Calu3 (cell line): ENCODE measurements at regions not wholly inside any gene's neighbourhood (a gene's known extent, or its start where the extent isn't known, plus 50 kb on each side); places are given as distances from the start of the nearest gene placed in this dataset.

Experiments
- BruUV-seq: library from RNA; stranded (reverse); fragments of 400-500 nt; replicated peaks from 2 replicates; lab custom pipeline; 2021; lab: Mats Ljungman, UMichigan
- CTCF ChIA-PET: fragments of 300-600 bp; sonication (Branson Sonifier 250); formaldehyde crosslinking; loops from one replicate; lab custom pipeline; 2022; ENCODE audit warnings: antibody characterized with exemption; lab: Charles Lee
- DNase-seq: peaks from one replicate; pipeline ENCODE4 v3.0.0; 2022
- H3K27ac Mint-ChIP-seq: one replicate; pipeline ENCODE4 v1.8.0; 2022; ENCODE audit warnings: mixed read lengths; ENCODE audit not compliant: unreplicated experiment
- H3K27me3 Mint-ChIP-seq: one replicate; pipeline ENCODE4 v1.8.0; 2022; ENCODE audit warnings: mixed read lengths; ENCODE audit not compliant: unreplicated experiment
- H3K36me3 Mint-ChIP-seq: one replicate; pipeline ENCODE4 v1.8.0; 2022; ENCODE audit warnings: mild to moderate bottlenecking, moderate library complexity, mixed read lengths; ENCODE audit not compliant: insufficient read depth, unreplicated experiment
- H3K4me1 Mint-ChIP-seq: one replicate; pipeline ENCODE4 v1.8.0; 2022; ENCODE audit warnings: mild to moderate bottlenecking, low read depth, mixed read lengths; ENCODE audit not compliant: unreplicated experiment
- H3K4me3 Mint-ChIP-seq: one replicate; pipeline ENCODE4 v1.8.0; 2022; ENCODE audit warnings: mild to moderate bottlenecking, low read depth, moderate library complexity, mixed read lengths; ENCODE audit not compliant: unreplicated experiment
- H3K9me3 Mint-ChIP-seq: one replicate; pipeline ENCODE4 v1.8.0; 2022; ENCODE audit warnings: low read depth, mixed read lengths; ENCODE audit not compliant: unreplicated experiment
- intact Hi-C: fragments of 100-400 bp; cut with micrococcal nuclease; formaldehyde crosslinking; loops from one replicate; pipeline ENCODE4 v1.10.0; 2022; ENCODE audit not compliant: unreplicated experiment
- TF ChIP-seq, protein P1 (sequence below): fragments of 200-600 bp; IDR thresholded peaks from one replicate; pipeline ENCODE4 v1.8.0; 2022; ENCODE audit warnings: antibody characterized with exemption; ENCODE audit not compliant: unreplicated experiment

DNA sequence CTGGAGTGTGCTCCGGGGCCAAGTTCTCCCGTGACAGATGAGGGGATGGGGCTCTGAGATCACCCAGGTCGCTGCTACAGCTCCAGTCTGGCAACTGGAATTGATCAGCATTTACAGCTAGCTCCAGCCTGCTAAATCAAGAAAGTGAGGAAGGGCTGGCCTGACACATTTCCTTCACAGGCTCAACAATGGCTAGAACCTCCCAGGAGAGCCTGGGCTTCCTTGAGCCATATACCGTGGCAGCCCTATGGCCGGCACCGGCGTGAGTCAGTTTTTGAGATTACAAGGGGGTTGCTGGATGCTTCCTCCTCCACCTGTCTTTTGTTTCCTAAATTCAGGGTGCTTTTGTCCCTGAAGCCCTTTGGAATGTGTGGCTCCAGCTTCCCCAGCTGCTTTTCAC is 104.2 kb downstream of the ETS2 start:
- intact Hi-C loops: loop anchor here (5.0 to 10.0 kb wide), 2 partner anchors 78 to 215 kb away; no protein-coding TSS in a partner anchor
- CTCF ChIA-PET: no interaction called here

GRCh38 chr21:38909109-38909508 is 103.4 kb downstream of the ETS2 start:
- H3K27ac Mint-ChIP-seq: no peak overlapping the region

More for the DNA sequence above, 104.2 kb downstream of the ETS2 start:
- Mint-ChIP-seq H3K4me3 (no peak overlapping the region), H3K9me3 (no peaks in the 10 kb centered on the region), H3K27ac (no peak overlapping the region), H3K27me3 (no peaks in the 10 kb centered on the region), H3K36me3 (peaks cover 6% of the 10 kb centered on the region), H3K4me1 (peaks cover 42% of the 10 kb centered on the region)
- no TSS peak for BruUV-seq
- DNase-seq: no peak
- TF ChIP-seq, protein P1, sequence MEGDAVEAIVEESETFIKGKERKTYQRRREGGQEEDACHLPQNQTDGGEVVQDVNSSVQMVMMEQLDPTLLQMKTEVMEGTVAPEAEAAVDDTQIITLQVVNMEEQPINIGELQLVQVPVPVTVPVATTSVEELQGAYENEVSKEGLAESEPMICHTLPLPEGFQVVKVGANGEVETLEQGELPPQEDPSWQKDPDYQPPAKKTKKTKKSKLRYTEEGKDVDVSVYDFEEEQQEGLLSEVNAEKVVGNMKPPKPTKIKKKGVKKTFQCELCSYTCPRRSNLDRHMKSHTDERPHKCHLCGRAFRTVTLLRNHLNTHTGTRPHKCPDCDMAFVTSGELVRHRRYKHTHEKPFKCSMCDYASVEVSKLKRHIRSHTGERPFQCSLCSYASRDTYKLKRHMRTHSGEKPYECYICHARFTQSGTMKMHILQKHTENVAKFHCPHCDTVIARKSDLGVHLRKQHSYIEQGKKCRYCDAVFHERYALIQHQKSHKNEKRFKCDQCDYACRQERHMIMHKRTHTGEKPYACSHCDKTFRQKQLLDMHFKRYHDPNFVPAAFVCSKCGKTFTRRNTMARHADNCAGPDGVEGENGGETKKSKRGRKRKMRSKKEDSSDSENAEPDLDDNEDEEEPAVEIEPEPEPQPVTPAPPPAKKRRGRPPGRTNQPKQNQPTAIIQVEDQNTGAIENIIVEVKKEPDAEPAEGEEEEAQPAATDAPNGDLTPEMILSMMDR: no peak

DNA sequence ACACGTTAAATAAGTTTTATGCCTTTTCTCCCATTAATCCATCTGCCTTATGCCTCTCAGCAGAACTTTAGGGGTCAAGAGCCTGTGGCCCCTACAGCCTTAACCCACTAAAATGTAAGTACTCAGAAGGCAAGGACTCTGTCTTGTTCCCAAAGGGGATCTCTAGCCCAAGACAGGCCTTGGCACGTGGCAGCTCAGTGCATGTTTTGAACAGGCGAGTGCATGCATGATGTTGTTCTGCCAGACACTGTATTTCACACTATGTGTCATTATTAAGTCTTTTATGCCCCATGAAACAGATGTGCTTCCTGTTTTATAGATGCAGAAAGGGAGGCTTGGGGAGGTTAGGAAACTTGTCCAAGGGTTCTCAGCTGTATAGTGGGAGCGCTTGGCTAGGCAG is 102.8 kb downstream of the ETS2 start:
- H3K9me3 Mint-ChIP-seq: no peaks in the 10 kb centered on the region
- H3K27ac Mint-ChIP-seq: peak overlapping the region; percentile 54
- DNase-seq: no peak
- CTCF ChIA-PET: no interaction called here
- no TSS peak for BruUV-seq
- peaks cover 42% of the 10 kb centered on the region for H3K4me1 Mint-ChIP-seq
- intact Hi-C loops: no loop called here
- peaks cover 6% of the 10 kb centered on the region for H3K36me3 Mint-ChIP-seq
- H3K4me3 Mint-ChIP-seq: no peak overlapping the region
- TF ChIP-seq, protein P1: no peak
- H3K27me3 Mint-ChIP-seq: no peaks in the 10 kb centered on the region

More at GRCh38 chr21:38909109-38909508, 103.4 kb downstream of the ETS2 start:
- intact Hi-C loops: no loop called here
- TF ChIP-seq, protein P1: no peak
- peaks cover 6% of the 10 kb centered on the region for H3K36me3 Mint-ChIP-seq
- no peaks in the 10 kb centered on the region for H3K9me3 Mint-ChIP-seq
- H3K27me3 Mint-ChIP-seq: no peaks in the 10 kb centered on the region
- H3K4me3 Mint-ChIP-seq: no peak overlapping the region
- DNase-seq: no peak
- H3K4me1 Mint-ChIP-seq: peaks cover 42% of the 10 kb centered on the region
- CTCF ChIA-PET: no interaction called here
- BruUV-seq: no TSS peak

DNA sequence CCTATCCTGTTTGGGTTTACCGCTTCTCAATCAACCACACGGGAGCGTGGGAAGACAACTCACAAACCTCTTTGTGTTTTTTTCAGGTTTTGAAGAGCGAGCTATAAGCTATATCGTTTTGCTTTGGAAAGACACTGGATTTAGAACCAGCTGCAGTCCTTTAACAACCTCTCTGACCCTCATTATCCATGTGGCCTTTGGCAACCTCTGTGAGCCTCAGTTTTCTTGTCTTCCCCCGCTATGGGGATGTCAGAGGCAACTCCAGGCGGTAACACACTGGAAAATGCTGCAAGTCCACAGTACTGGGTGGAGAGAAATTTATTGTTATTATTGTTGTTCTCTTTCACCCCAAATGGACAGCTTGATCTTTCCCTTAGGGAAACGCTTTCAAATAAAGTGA is 100.0 kb downstream of the ETS2 start:
- H3K9me3 Mint-ChIP-seq: no peaks in the 10 kb centered on the region

More for the DNA sequence above, 100.0 kb downstream of the ETS2 start:
- no peak overlapping the region for H3K27ac Mint-ChIP-seq
- DNase-seq: no peak
- H3K36me3 Mint-ChIP-seq: no peaks in the 10 kb centered on the region
- peaks cover 26% of the 10 kb centered on the region for H3K4me1 Mint-ChIP-seq
- H3K4me3 Mint-ChIP-seq: no peak overlapping the region
- BruUV-seq: no TSS peak
- intact Hi-C loops: no loop called here
- no peaks in the 10 kb centered on the region for H3K27me3 Mint-ChIP-seq
- CTCF ChIA-PET: interaction anchor here (0.6 to 0.7 kb wide), 2 partner anchors 243 to 274 kb away, joined by 4 read pairs; no protein-coding TSS in a partner anchor
- TF ChIP-seq, protein P1: no peak
